Loucy (cell line): ENCODE measurements at regions not wholly inside any gene's neighbourhood (a gene's known extent, or its start where the extent isn't known, plus 50 kb on each side); places are given as distances from the start of the nearest gene placed in this dataset.
"Not testable (repeated sequence)": the region's sequence is repeated elsewhere in the genome, so short reads cannot be mapped to it uniquely, and the experiment has no call there.

ENCODE experiments used
- H2AFZ ChIP-seq: fragments of 200-600 bp; sonication (generic); 2 replicates; pipeline ENCODE4 v1.6.0; 2016; ENCODE audit warnings: antibody characterized with exemption, mild to moderate bottlenecking, low read length, moderate library complexity
- H3F3A ChIP-seq: fragments of 200-600 bp; 2 replicates; pipeline ENCODE4 v1.6.0; 2016; ENCODE audit warnings: antibody characterized with exemption, low read depth, mild to moderate bottlenecking
- H3K27me3 ChIP-seq: fragments of 200-600 bp; sonication (generic); 2 replicates; pipeline ENCODE4 v1.6.1; 2014; ENCODE audit warnings: low read length, mild to moderate bottlenecking; ENCODE audit not compliant: insufficient read depth, poor library complexity, severe bottlenecking
- H3K36me3 ChIP-seq: fragments of 200-600 bp; sonication (generic); 2 replicates; pipeline ENCODE4 v1.6.1; 2016; ENCODE audit warnings: low read length; ENCODE audit not compliant: insufficient read depth
- H3K4me1 ChIP-seq: fragments of 200-600 bp; sonication (generic); 2 replicates; pipeline ENCODE4 v1.5.1; 2014; ENCODE audit warnings: low read length, mild to moderate bottlenecking; ENCODE audit not compliant: insufficient read depth, poor library complexity, severe bottlenecking
- H3K4me2 ChIP-seq: fragments of 200-600 bp; sonication (generic); 2 replicates; pipeline ENCODE4 v1.6.0; 2014; ENCODE audit warnings: antibody characterized with exemption, low read length, low read depth, mild to moderate bottlenecking; ENCODE audit not compliant: poor library complexity, severe bottlenecking
- H3K4me3 ChIP-seq: fragments of 200-600 bp; sonication (generic); 2 replicates; pipeline ENCODE4 v1.5.1; 2014; ENCODE audit warnings: low read length, mild to moderate bottlenecking, mixed read lengths; ENCODE audit not compliant: poor library complexity, severe bottlenecking
- H3K79me2 ChIP-seq: fragments of 200-600 bp; sonication (generic); 2 replicates; pipeline ENCODE4 v1.6.1; 2014; ENCODE audit warnings: low read length; ENCODE audit not compliant: insufficient read depth
- H3K9ac ChIP-seq: fragments of 200-600 bp; sonication (generic); 2 replicates; pipeline ENCODE4 v1.6.0; 2014; ENCODE audit warnings: mild to moderate bottlenecking, low read depth, low read length, moderate library complexity; ENCODE audit not compliant: poor library complexity, severe bottlenecking
- H3K9me2 ChIP-seq: fragments of 200-600 bp; sonication (generic); replicated peaks from 2 replicates; pipeline ENCODE4 v1.6.1; 2016; ENCODE audit warnings: low read depth, low read length, mixed read lengths
- H3K9me3 ChIP-seq: fragments of 200-600 bp; sonication (generic); 2 replicates; pipeline ENCODE4 v1.6.1; 2014; ENCODE audit warnings: mild to moderate bottlenecking, antibody characterized with exemption, low read length, low read depth; ENCODE audit not compliant: insufficient read depth
- H4K20me1 ChIP-seq: fragments of 200-600 bp; sonication (generic); 2 replicates; pipeline ENCODE4 v1.6.0; 2014; ENCODE audit warnings: antibody characterized with exemption, low read length, mild to moderate bottlenecking; ENCODE audit not compliant: insufficient read depth, poor library complexity, severe bottlenecking
- CTCF ChIP-seq: fragments of 200-600 bp; sonication (generic); conservative IDR thresholded peaks from 2 replicates; pipeline ENCODE4 v1.5.1; 2014; ENCODE audit warnings: mild to moderate bottlenecking, antibody characterized with exemption, low read length
- EZH2phosphoT487 ChIP-seq: fragments of 200-600 bp; IDR thresholded peaks from 2 replicates; pipeline ENCODE4 v1.6.1; 2018; ENCODE audit warnings: antibody characterized with exemption, mild to moderate bottlenecking, moderate library complexity, borderline replicate concordance

- TF ChIP-seq EZH2phosphoT487 (no peak), CTCF (no peak)
- Histone ChIP-seq H2AFZ (no peak overlapping the region), H3K4me2 (no peak overlapping the region)
These were observed 141.3 kb upstream of the ALKAL2 start for GRCh38 chr2:429142-429541.

GRCh38 chr2:428591-428990 lies 140.7 kb upstream of the ALKAL2 start:
- no peak overlapping the region for H3K9ac ChIP-seq
- no peaks in the 10 kb centered on the region for H3K9me3 ChIP-seq
- H2AFZ ChIP-seq = no peak overlapping the region
- no peak overlapping the region for H3K4me2 ChIP-seq
- no peaks in the 10 kb centered on the region for H3K9me2 ChIP-seq
- no peaks in the 10 kb centered on the region for H3K36me3 ChIP-seq
- no peaks in the 10 kb centered on the region for H3K79me2 ChIP-seq
- H3K27me3 ChIP-seq = no peaks in the 10 kb centered on the region
- H3F3A ChIP-seq = no peaks in the 10 kb centered on the region
- TF ChIP-seq CTCF (no peak), EZH2phosphoT487 (no peak)
- H3K4me1 ChIP-seq = peaks cover 6% of the 10 kb centered on the region
- no peak overlapping the region for H3K4me3 ChIP-seq
- H4K20me1 ChIP-seq = no peaks in the 10 kb centered on the region

More at GRCh38 chr2:429142-429541, 141.3 kb upstream of the ALKAL2 start:
- Histone ChIP-seq H3K4me1 (peaks cover 6% of the 10 kb centered on the region), H3K9me2 (no peaks in the 10 kb centered on the region), H3K9me3 (no peaks in the 10 kb centered on the region), H3F3A (no peaks in the 10 kb centered on the region), H3K4me3 (no peak overlapping the region), H3K27me3 (no peaks in the 10 kb centered on the region), H3K79me2 (no peaks in the 10 kb centered on the region), H3K36me3 (no peaks in the 10 kb centered on the region), H3K9ac (no peak overlapping the region), H4K20me1 (no peaks in the 10 kb centered on the region)

GRCh38 chr2:426696-427095 lies 138.8 kb upstream of the ALKAL2 start:
- H3K9me2 ChIP-seq, H3K79me2 ChIP-seq, H3K27me3 ChIP-seq, H2AFZ ChIP-seq, H3K9me3 ChIP-seq, H3K4me3 ChIP-seq, H4K20me1 ChIP-seq, H3F3A ChIP-seq, H3K4me1 ChIP-seq, H3K4me2 ChIP-seq, H3K36me3 ChIP-seq, H3K9ac ChIP-seq: not testable (repeated sequence)

GRCh38 chr2:425947-426346 lies 138.1 kb upstream of the ALKAL2 start:
- no peak for TF ChIP-seq CTCF
- TF ChIP-seq EZH2phosphoT487 = no peak
- Histone ChIP-seq H2AFZ (no peak overlapping the region), H4K20me1 (no peaks in the 10 kb centered on the region), H3K36me3 (no peaks in the 10 kb centered on the region), H3K4me2 (no peak overlapping the region), H3F3A (no peaks in the 10 kb centered on the region), H3K9ac (no peak overlapping the region), H3K4me3 (no peak overlapping the region), H3K4me1 (peaks cover 6% of the 10 kb centered on the region), H3K27me3 (no peaks in the 10 kb centered on the region), H3K9me3 (no peaks in the 10 kb centered on the region), H3K9me2 (no peaks in the 10 kb centered on the region), H3K79me2 (no peaks in the 10 kb centered on the region)
